Vagina (tissue), 2 donors: ENCODE measurements at regions not wholly inside any gene's neighbourhood (a gene's known extent, or its start where the extent isn't known, plus 50 kb on each side); places are given as distances from the start of the nearest gene placed in this dataset.

Experiments
- DNase-seq, 2 donors: peaks; one replicate each; pipeline ENCODE4 v3.0.0-alpha.2; 2017; ENCODE audit errors: extremely low spot score in 2 of 2
- H3K27ac ChIP-seq: fragments of 200-600 bp; sonication (generic); one replicate; pipeline ENCODE4 v1.5.1; 2019
- H3K27me3 ChIP-seq: fragments of 200-600 bp; sonication (generic); one replicate; pipeline ENCODE4 v1.5.1; 2019
- H3K36me3 ChIP-seq, 2 donors: fragments of 200-600 bp; sonication (generic); one replicate each; pipeline ENCODE4 v1.5.1; 2017 to 2019
- H3K4me1 ChIP-seq: fragments of 200-600 bp; sonication (generic); one replicate; pipeline ENCODE4 v1.5.1; 2019
- H3K4me3 ChIP-seq, 2 donors: fragments of 200-600 bp; sonication (generic); 1 replicate in 1 of 2; 2 replicates in 1 of 2; pipeline ENCODE4 v1.5.1; 2016 to 2019
- H3K9me3 ChIP-seq: fragments of 200-600 bp; sonication (generic); one replicate; pipeline ENCODE4 v1.5.1; 2019
- CTCF ChIP-seq, 3 experiments: fragments of 450-650 bp in 2 of 3; fragments of 200-600 bp in 1 of 3; sonication (generic) in 1 of 3; IDR thresholded peaks; one replicate each; pipeline ENCODE4 v1.5.1; 2017 to 2019; ENCODE audit warnings: antibody characterized with exemption in 3 of 3, mild to moderate bottlenecking in 2 of 3, moderate library complexity in 2 of 3
- POLR2A ChIP-seq, 2 donors: fragments of 450-650 bp; IDR thresholded peaks; one replicate each; pipeline ENCODE4 v1.6.1; 2017; ENCODE audit warnings: antibody characterized with exemption in 2 of 2, mild to moderate bottlenecking in 2 of 2, moderate library complexity in 2 of 2
- POLR2AphosphoS5 ChIP-seq, 2 donors: sonication (generic); formaldehyde crosslinking; IDR thresholded peaks; one replicate each; pipeline ENCODE4 v1.9.0; 2017; ENCODE audit warnings: antibody characterized with exemption in 2 of 2, mild to moderate bottlenecking in 2 of 2, low read depth in 1 of 2; ENCODE audit not compliant: insufficient read depth in 1 of 2
- intact Hi-C: fragments of 100-400 bp; cut with DNase I; formaldehyde crosslinking; loops from one replicate; pipeline ENCODE4 v1.15.1; 2023

GRCh38 chr2:207235621-207236020 is 69.9 kb upstream of the KLF7 start:
- intact Hi-C loops: loop anchor here (10.0 kb wide), 1 partner anchor 71 kb away; the partner anchor contains the start of gene KLF7
- no peak for DNase-seq
- H3K27ac ChIP-seq: no peak overlapping the region
- H3K9me3 ChIP-seq: no peaks in the 10 kb centered on the region
- no peaks in the 10 kb centered on the region for H3K27me3 ChIP-seq
- no peaks in the 10 kb centered on the region for H3K36me3 ChIP-seq
- peaks cover 23% of the 10 kb centered on the region for H3K4me1 ChIP-seq
- TF ChIP-seq CTCF (IDR thresholded peaks at IDR 0.05) (no peak), POLR2A (IDR thresholded peaks at IDR 0.05) (no peak), POLR2AphosphoS5 (IDR thresholded peaks at IDR 0.05; ENCODE audit: insufficient read depth in 1 of 2, low read depth in 1 of 2) (no peak)
- no peak overlapping the region for H3K4me3 ChIP-seq

- Histone ChIP-seq H3K36me3 (no peaks in the 10 kb centered on the region), H3K27me3 (no peaks in the 10 kb centered on the region), H3K4me3 (no peak overlapping the region), H3K4me1 (peaks cover 26% of the 10 kb centered on the region), H3K9me3 (no peaks in the 10 kb centered on the region), H3K27ac (no peak overlapping the region)
- no peak for TF ChIP-seq POLR2AphosphoS5 (IDR thresholded peaks at IDR 0.05; ENCODE audit: insufficient read depth in 1 of 2, low read depth in 1 of 2)
- no peak for TF ChIP-seq POLR2A (IDR thresholded peaks at IDR 0.05)
- TF ChIP-seq CTCF (IDR thresholded peaks at IDR 0.05): no peak
- intact Hi-C loops: loop anchor here (10.0 kb wide), 1 partner anchor 72 kb away; the partner anchor contains the start of gene KLF7
- DNase-seq: no peak
Measured at GRCh38 chr2:207236156-207236935, 70.6 kb upstream of the KLF7 start.

GRCh38 chr2:207238831-207239701 is 73.3 kb upstream of the KLF7 start:
- peak overlapping the region; percentile 70 for H3K27ac ChIP-seq
- no peaks in the 10 kb centered on the region for H3K36me3 ChIP-seq
- no peak overlapping the region for H3K4me3 ChIP-seq
- H3K27me3 ChIP-seq: no peaks in the 10 kb centered on the region
- TF ChIP-seq CTCF (IDR thresholded peaks at IDR 0.05) (no peak), POLR2A (IDR thresholded peaks at IDR 0.05) (no peak), POLR2AphosphoS5 (IDR thresholded peaks at IDR 0.05; ENCODE audit: insufficient read depth in 1 of 2, low read depth in 1 of 2) (peak; percentile 13 to 82)
- peak in 1 of 2 donors; percentile 97 for DNase-seq
- intact Hi-C loops: loop anchor here (10.0 kb wide), 1 partner anchor 74 kb away; the partner anchor contains the start of gene KLF7
- H3K4me1 ChIP-seq: peaks cover 26% of the 10 kb centered on the region
- no peaks in the 10 kb centered on the region for H3K9me3 ChIP-seq

GRCh38 chr2:207239754-207240494 is 74.2 kb upstream of the KLF7 start:
- Histone ChIP-seq H3K27me3 (no peaks in the 10 kb centered on the region), H3K9me3 (no peaks in the 10 kb centered on the region), H3K27ac (peak overlapping the region; percentile 70), H3K4me3 (no peak overlapping the region), H3K36me3 (no peaks in the 10 kb centered on the region), H3K4me1 (peaks cover 26% of the 10 kb centered on the region)
- intact Hi-C loops: loop anchor here (10.0 kb wide), 1 partner anchor 75 kb away; the partner anchor contains the start of gene KLF7
- no peak for DNase-seq
- no peak for TF ChIP-seq POLR2A (IDR thresholded peaks at IDR 0.05)
- peak in 1 of 2 donors; percentile 80 for TF ChIP-seq POLR2AphosphoS5 (IDR thresholded peaks at IDR 0.05; ENCODE audit: insufficient read depth in 1 of 2, low read depth in 1 of 2)

GRCh38 chr2:207240649-207241048 is 74.9 kb upstream of the KLF7 start:
- no peak for DNase-seq
- Histone ChIP-seq H3K27ac (no peak overlapping the region), H3K27me3 (no peaks in the 10 kb centered on the region), H3K36me3 (no peaks in the 10 kb centered on the region), H3K9me3 (no peaks in the 10 kb centered on the region), H3K4me3 (no peak overlapping the region), H3K4me1 (peaks cover 26% of the 10 kb centered on the region)
- TF ChIP-seq POLR2A (IDR thresholded peaks at IDR 0.05) (no peak), POLR2AphosphoS5 (IDR thresholded peaks at IDR 0.05; ENCODE audit: insufficient read depth in 1 of 2, low read depth in 1 of 2) (no peak), CTCF (IDR thresholded peaks at IDR 0.05) (no peak)
- intact Hi-C loops: no loop called here
